ENCODE measurements at regions not wholly inside any gene's neighbourhood (a gene's known extent, or its start where the extent isn't known, plus 50 kb on each side); places are given as distances from the start of the nearest gene placed in this dataset.

DNA sequence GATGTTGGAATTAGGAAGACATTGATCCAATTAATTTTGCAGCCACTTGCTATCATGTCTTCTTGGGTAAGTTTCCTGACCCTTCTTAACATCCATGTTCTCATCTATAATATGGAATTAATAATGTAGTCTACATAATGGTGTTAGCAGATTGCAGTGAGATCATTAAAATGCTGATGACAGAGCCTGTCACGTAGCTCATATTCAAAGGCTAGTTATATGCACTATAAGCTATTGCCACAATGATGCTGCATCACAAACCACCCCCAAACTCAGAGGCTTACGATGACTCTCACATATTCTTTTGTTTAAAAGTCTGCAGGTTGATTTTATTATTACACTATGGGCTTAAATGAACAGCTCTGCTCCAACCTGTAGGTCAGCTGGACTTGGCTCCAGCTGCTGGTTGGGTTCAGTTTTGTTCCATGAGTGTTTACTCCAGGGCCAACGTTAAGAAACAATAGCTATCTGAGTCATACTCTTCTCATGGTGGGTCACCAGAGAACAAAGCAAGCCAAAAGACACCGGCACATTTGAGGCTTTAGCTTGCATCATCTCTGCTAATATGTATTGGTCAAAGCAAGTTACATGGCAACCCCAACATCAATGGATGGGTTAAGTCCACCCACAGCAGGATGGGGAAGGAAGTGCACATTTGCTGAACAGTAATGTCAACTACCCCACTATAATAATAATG, 250.0 kb upstream of the SLCO3A1 start:
- no peaks in the 10 kb centered on the region for H3K36me3 Mint-ChIP-seq (ENCODE audit: low read depth)
- TF ChIP-seq, protein P1, sequence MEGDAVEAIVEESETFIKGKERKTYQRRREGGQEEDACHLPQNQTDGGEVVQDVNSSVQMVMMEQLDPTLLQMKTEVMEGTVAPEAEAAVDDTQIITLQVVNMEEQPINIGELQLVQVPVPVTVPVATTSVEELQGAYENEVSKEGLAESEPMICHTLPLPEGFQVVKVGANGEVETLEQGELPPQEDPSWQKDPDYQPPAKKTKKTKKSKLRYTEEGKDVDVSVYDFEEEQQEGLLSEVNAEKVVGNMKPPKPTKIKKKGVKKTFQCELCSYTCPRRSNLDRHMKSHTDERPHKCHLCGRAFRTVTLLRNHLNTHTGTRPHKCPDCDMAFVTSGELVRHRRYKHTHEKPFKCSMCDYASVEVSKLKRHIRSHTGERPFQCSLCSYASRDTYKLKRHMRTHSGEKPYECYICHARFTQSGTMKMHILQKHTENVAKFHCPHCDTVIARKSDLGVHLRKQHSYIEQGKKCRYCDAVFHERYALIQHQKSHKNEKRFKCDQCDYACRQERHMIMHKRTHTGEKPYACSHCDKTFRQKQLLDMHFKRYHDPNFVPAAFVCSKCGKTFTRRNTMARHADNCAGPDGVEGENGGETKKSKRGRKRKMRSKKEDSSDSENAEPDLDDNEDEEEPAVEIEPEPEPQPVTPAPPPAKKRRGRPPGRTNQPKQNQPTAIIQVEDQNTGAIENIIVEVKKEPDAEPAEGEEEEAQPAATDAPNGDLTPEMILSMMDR (IDR thresholded peaks at IDR 0.05) = no peak
- no peaks in the 10 kb centered on the region for H3K4me1 Mint-ChIP-seq
- DNase-seq = no peak
- no peaks in the 10 kb centered on the region for H3K9me3 Mint-ChIP-seq
- H3K27ac Mint-ChIP-seq = no peak overlapping the region
- no peaks in the 10 kb centered on the region for H3K27me3 Mint-ChIP-seq (ENCODE audit: low read depth, poor library complexity)
- no peak overlapping the region for H3K4me3 Mint-ChIP-seq

DNA sequence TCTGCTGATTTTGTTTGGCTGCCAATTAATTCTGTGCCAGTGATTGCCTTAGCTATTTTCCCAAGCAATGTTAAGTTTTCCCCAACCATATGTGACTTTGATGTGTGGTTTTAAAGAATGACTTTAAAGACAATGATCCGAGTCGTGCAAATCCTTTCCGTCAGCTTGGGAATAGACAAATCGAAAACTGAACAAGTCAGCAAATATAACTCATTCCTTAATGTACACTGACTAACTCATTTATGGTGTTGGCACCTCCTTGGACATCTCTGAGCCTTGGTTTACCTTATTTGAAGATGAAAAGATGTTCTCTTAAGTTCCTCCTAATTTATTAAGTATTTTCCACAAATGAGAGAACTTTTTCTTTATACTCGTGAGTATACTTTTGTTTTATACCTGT, 249.4 kb upstream of the SLCO3A1 start:
- Mint-ChIP-seq H3K4me1 (no peaks in the 10 kb centered on the region), H3K4me3 (no peak overlapping the region), H3K9me3 (no peaks in the 10 kb centered on the region), H3K27ac (no peak overlapping the region), H3K27me3 (ENCODE audit: low read depth, poor library complexity) (no peaks in the 10 kb centered on the region), H3K36me3 (ENCODE audit: low read depth) (no peaks in the 10 kb centered on the region)
- TF ChIP-seq, protein P1 (IDR thresholded peaks at IDR 0.05) = no peak
- DNase-seq = no peak

DNA sequence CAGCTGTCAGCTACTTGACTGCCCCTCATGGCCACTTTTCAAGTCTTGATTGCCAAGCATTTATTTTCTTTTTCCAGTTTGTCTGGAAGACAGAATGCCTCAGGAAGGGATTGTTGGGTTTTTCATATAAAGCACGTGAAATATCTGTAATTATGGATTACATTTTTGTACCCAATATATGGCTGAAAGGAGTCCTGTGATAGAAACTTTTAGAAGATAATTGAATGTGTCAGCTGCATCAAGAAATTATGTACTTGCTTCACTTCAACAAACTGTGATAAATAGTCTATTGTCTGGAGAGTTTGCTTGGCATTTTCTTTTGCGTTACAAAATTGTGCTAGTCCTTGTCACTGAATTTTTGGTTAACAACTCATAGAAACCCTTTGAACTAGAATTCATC, 247.9 kb upstream of the SLCO3A1 start:
- DNase-seq = no peak
- H3K27ac Mint-ChIP-seq = no peak overlapping the region
- TF ChIP-seq, protein P1 (IDR thresholded peaks at IDR 0.05) = no peak
- no peaks in the 10 kb centered on the region for H3K27me3 Mint-ChIP-seq (ENCODE audit: low read depth, poor library complexity)
- no peaks in the 10 kb centered on the region for H3K36me3 Mint-ChIP-seq (ENCODE audit: low read depth)
- H3K9me3 Mint-ChIP-seq = no peaks in the 10 kb centered on the region
- no peaks in the 10 kb centered on the region for H3K4me1 Mint-ChIP-seq
- no peak overlapping the region for H3K4me3 Mint-ChIP-seq

DNA sequence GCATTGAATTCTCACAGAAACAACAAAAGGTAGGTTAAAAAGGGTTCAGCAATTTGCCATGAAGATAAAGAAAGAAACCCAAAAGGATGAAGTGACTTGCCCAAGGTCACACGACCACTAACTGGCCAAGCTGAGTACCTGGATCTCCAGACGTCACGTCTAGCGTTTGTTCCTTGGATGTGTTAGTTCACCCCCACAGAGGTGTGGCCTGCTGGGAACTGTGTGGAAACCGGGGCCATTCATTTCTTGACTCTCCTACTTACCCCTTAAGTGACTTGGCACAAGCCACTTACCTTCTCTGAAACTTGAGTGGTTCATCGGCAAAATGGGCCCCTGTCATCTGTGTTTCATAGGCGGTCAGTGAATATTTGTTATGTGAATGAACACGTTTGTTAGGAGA, 244.3 kb upstream of the SLCO3A1 start:
- no peaks in the 10 kb centered on the region for H3K36me3 Mint-ChIP-seq (ENCODE audit: low read depth)
- no peak overlapping the region for H3K27ac Mint-ChIP-seq
- TF ChIP-seq, protein P1 (IDR thresholded peaks at IDR 0.05) = no peak
- peaks cover 14% of the 10 kb centered on the region for H3K4me1 Mint-ChIP-seq
- no peaks in the 10 kb centered on the region for H3K27me3 Mint-ChIP-seq (ENCODE audit: low read depth, poor library complexity)
- no peak overlapping the region for H3K4me3 Mint-ChIP-seq
- H3K9me3 Mint-ChIP-seq = no peaks in the 10 kb centered on the region
- DNase-seq = no peak

DNA sequence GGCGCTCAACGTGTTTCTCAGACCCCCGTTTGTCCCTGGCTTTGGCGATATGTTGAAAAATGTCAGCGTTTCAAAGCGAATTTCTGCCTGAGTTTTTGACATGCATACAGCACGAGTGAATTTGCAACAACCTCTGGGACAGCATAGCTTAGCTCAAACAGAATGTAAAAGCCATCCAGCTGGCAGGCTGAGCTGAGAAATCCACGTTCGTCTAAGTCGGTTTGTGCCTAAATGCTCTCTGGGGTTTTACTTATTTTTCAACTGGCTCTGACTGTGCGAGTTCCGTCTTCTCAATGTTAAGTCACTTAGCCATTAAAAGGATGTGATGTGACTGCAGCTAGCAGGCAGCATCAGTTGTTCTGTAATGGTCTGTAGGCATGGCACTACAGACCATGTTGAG, 243.5 kb upstream of the SLCO3A1 start:
- DNase-seq = no peak
- H3K27ac Mint-ChIP-seq = peak overlapping the region; percentile 79
- no peaks in the 10 kb centered on the region for H3K9me3 Mint-ChIP-seq
- no peaks in the 10 kb centered on the region for H3K27me3 Mint-ChIP-seq (ENCODE audit: low read depth, poor library complexity)
- no peak overlapping the region for H3K4me3 Mint-ChIP-seq
- H3K4me1 Mint-ChIP-seq = peaks cover 14% of the 10 kb centered on the region
- TF ChIP-seq, protein P1 (IDR thresholded peaks at IDR 0.05) = no peak
- H3K36me3 Mint-ChIP-seq (ENCODE audit: low read depth) = no peaks in the 10 kb centered on the region
